Ishikawa (cell line): ENCODE measurements at regions not wholly inside any gene's neighbourhood (a gene's known extent, or its start where the extent isn't known, plus 50 kb on each side); places are given as distances from the start of the nearest gene placed in this dataset.

Experiments
- CEBPB ChIP-seq: IDR thresholded peaks from 2 replicates; pipeline ENCODE4 v1.6.1; 2012
- CREB1 ChIP-seq: IDR thresholded peaks from 2 replicates; pipeline ENCODE4 v1.6.1; 2012; ENCODE audit warnings: low read depth
- EGR1 ChIP-seq: IDR thresholded peaks from 2 replicates; pipeline ENCODE4 v1.6.1; 2012
- EP300 ChIP-seq: IDR thresholded peaks from 2 replicates; pipeline ENCODE4 v1.6.1; 2012; ENCODE audit warnings: borderline replicate concordance
- FOXM1 ChIP-seq: IDR thresholded peaks from 2 replicates; pipeline ENCODE4 v1.6.1; 2012; ENCODE audit warnings: low read depth, borderline replicate concordance
- NFIC ChIP-seq: IDR thresholded peaks from 2 replicates; pipeline ENCODE4 v1.6.1; 2012
- RAD21 ChIP-seq: IDR thresholded peaks from 2 replicates; pipeline ENCODE4 v1.6.1; 2012; ENCODE audit warnings: low read depth
- REST ChIP-seq: IDR thresholded peaks from 2 replicates; pipeline ENCODE4 v1.6.1; 2012; ENCODE audit warnings: low read depth, mild to moderate bottlenecking
- TAF1 ChIP-seq: IDR thresholded peaks from 2 replicates; pipeline ENCODE4 v1.6.1; 2012; ENCODE audit warnings: low read depth, mild to moderate bottlenecking
- TCF12 ChIP-seq: IDR thresholded peaks from 2 replicates; pipeline ENCODE4 v1.6.1; 2012; ENCODE audit warnings: low read depth
- TEAD4 ChIP-seq: IDR thresholded peaks from 2 replicates; pipeline ENCODE4 v1.6.1; 2012
- USF1 ChIP-seq: IDR thresholded peaks from 2 replicates; pipeline ENCODE4 v1.6.1; 2012
- YY1 ChIP-seq: IDR thresholded peaks from 2 replicates; pipeline ENCODE4 v1.6.1; 2012; ENCODE audit warnings: low read depth

DNA sequence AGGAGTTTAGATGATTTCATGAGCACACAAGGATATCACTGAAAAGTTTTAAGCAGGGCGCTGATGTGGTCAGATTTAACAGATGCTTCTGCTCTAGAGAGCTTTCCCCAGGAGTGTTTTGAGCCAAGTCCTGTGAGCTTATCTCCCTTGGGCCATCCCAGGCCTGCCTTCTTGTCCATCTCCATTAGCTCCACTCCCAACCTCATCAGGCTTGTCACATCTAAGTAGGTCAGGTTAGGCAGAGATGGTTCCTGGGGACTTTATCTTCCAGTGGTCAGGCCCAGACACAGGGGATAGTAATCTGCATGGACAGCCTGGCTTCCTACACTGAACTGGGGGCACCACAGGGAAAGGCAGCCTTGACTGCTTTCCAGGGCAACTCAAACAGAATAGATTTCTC, 145.4 kb upstream of the SRRM4 start:
- no peak for TF ChIP-seq NFIC
- TF ChIP-seq REST = no peak
- no peak for TF ChIP-seq TAF1
- no peak for TF ChIP-seq EGR1
- TF ChIP-seq FOXM1 = no peak
- TF ChIP-seq EP300 = no peak
- TF ChIP-seq TEAD4 = no peak
- no peak for TF ChIP-seq CREB1
- no peak for TF ChIP-seq YY1
- no peak for TF ChIP-seq CEBPB
- no peak for TF ChIP-seq RAD21
- no peak for TF ChIP-seq USF1
- TF ChIP-seq TCF12 = no peak
